HepG2 (cell line): ENCODE measurements at regions not wholly inside any gene's neighbourhood (a gene's known extent, or its start where the extent isn't known, plus 50 kb on each side); places are given as distances from the start of the nearest gene placed in this dataset.

Experiments used
- ATAC-seq: fragments of 200-7000 bp; cut with Tn5 transposase; 3 replicates; pipeline ENCODE4 v1.9.1; 2020; ENCODE audit warnings: mild to moderate bottlenecking, moderate library complexity
- BruUV-seq: library from RNA; stranded (reverse); fragments of 400-500 nt; replicated peaks from 2 replicates; lab custom pipeline; 2021; lab: Mats Ljungman, UMichigan
- CTCF ChIA-PET: fragments of 300-600 bp; formaldehyde crosslinking; extraction: SDS; loops from one replicate; lab custom pipeline; 2021; ENCODE audit warnings: low total read pairs, inconsistent platforms, low intra/inter-chr PET ratio; lab: Yijun Ruan, JAX
- POLR2A ChIA-PET: fragments of 350-600 bp; sonication (Branson Sonifier 250); formaldehyde crosslinking; loops from one replicate; lab custom pipeline; 2020; ENCODE audit warnings: antibody characterized with exemption, inconsistent platforms; lab: Yijun Ruan, JAX
- DNase-seq: peaks from one replicate; pipeline ENCODE4 v3.0.0-alpha.2; 2015; ENCODE audit warnings: low spot score
- FAIRE-seq: peaks from 3 replicates; lab custom pipeline; 2011; peaks lifted over from hg19 to GRCh38; lab: Jason Lieb, UNC
- H2AFZ ChIP-seq: one replicate; pipeline ENCODE4 v1.6.1; 2011; ENCODE audit warnings: low read length, inconsistent platforms
- H3K27ac ChIP-seq: fragments of 300-600 bp; 3 replicates; pipeline ENCODE4 v1.8.0; 2011; ENCODE audit warnings: mixed run types, mild to moderate bottlenecking, mixed read lengths, low read length, inconsistent platforms; ENCODE audit not compliant: insufficient read depth; ENCODE audit errors: extremely low read length
- H3K27me3 ChIP-seq, 2 experiments: fragments of 200-600 bp in 1 of 2; 2 replicates in 1 of 2; 3 replicates in 1 of 2; pipeline versions ENCODE4 v1.6.0 to v1.8.0; 2011; ENCODE audit warnings: low read length in 2 of 2, mild to moderate bottlenecking in 2 of 2, moderate library complexity in 2 of 2, inconsistent platforms in 1 of 2; ENCODE audit not compliant: insufficient read depth in 2 of 2, control insufficient read depth in 1 of 2
- H3K36me3 ChIP-seq, 2 experiments: fragments of 200-600 bp in 1 of 2; replicated peaks in 1 of 2; 2 replicates in 1 of 2; 3 replicates in 1 of 2; pipeline versions ENCODE4 v1.5.1 to v1.8.0; 2011; ENCODE audit warnings: low read length in 2 of 2, inconsistent platforms in 1 of 2; ENCODE audit not compliant: insufficient read depth in 2 of 2, control insufficient read depth in 1 of 2
- H3K4me1 ChIP-seq: 2 replicates; pipeline ENCODE4 v1.5.1; 2012; ENCODE audit warnings: low read length, inconsistent platforms; ENCODE audit not compliant: insufficient read depth
- H3K4me2 ChIP-seq: 2 replicates; pipeline ENCODE4 v1.6.0; 2011; ENCODE audit warnings: low read depth, low read length, inconsistent platforms
- H3K4me3 ChIP-seq, 3 experiments: fragments of 200-600 bp in 1 of 3; sonication (generic), shearing (Covaris generic) in 1 of 3; replicated peaks in 1 of 3; 2 replicates each; pipeline ENCODE4 v1.5.1; 2011 to 2016; ENCODE audit warnings: low read length in 3 of 3, inconsistent platforms in 2 of 3, low read depth in 2 of 3, mild to moderate bottlenecking in 2 of 3, control low read depth in 1 of 3, mixed read lengths in 1 of 3; ENCODE audit not compliant: insufficient read depth in 1 of 3
- H3K79me2 ChIP-seq: one replicate; pipeline ENCODE4 v1.6.1; 2011; ENCODE audit warnings: low read length, inconsistent platforms; ENCODE audit not compliant: insufficient read depth
- H3K9ac ChIP-seq: 2 replicates; pipeline ENCODE4 v1.6.0; 2011; ENCODE audit warnings: mild to moderate bottlenecking, low read depth, low read length, inconsistent platforms; ENCODE audit not compliant: insufficient read depth
- H3K9me3 ChIP-seq: 2 replicates; pipeline ENCODE4 v1.5.1; 2012; ENCODE audit warnings: mild to moderate bottlenecking, low read length
- H4K20me1 ChIP-seq: 2 replicates; pipeline ENCODE4 v1.6.0; 2011; ENCODE audit warnings: inconsistent platforms, mild to moderate bottlenecking, low read length, moderate library complexity; ENCODE audit not compliant: insufficient read depth
- CEBPB ChIP-seq: IDR thresholded peaks from 2 replicates; pipeline ENCODE4 v1.6.1; 2011; ENCODE audit warnings: low read depth, low read length, improper control_type of control experiment, borderline replicate concordance
- MIER3 ChIP-seq: IDR thresholded peaks from 2 replicates; pipeline ENCODE4 v1.6.1; 2016; ENCODE audit warnings: missing compliant biosample characterization, borderline replicate concordance
- POGZ ChIP-seq: sonication (generic); formaldehyde crosslinking; IDR thresholded peaks from 2 replicates; pipeline ENCODE4 v1.4.0; 2020; ENCODE audit warnings: mild to moderate bottlenecking, missing genetic modification reagents
- ZBTB7B ChIP-seq: sonication (generic); formaldehyde crosslinking; IDR thresholded peaks from 2 replicates; pipeline ENCODE4 v1.4.0; 2020; ENCODE audit warnings: missing genetic modification reagents
- WGBS: methylation state at CpG from one replicate; pipeline ENCODE4 v1.1.6; 2017; ENCODE audit warnings: low lambda C conversion rate; 5-methylcytosine and 5-hydroxymethylcytosine counted together
- in situ Hi-C: cut with HindIII; loops from 2 replicates; pipeline ENCODE4 v1.10.0; 2017; ENCODE audit warnings: low pct_unique_long_range_greater_than_20kb; ENCODE audit not compliant: extremely low pct_ligation_motif_present
- intact Hi-C: fragments of 100-400 bp; cut with micrococcal nuclease; formaldehyde crosslinking; loops from one replicate; pipeline ENCODE4 v1.10.0; 2022; ENCODE audit not compliant: unreplicated experiment
- TF ChIP-seq, protein P1 (sequence below), 2 experiments: fragments of 450-650 bp in 1 of 2; sonication (generic) in 1 of 2; formaldehyde crosslinking in 1 of 2; IDR thresholded peaks; 2 replicates each; pipeline versions ENCODE4 v1.6.1 to v1.8.0; 2016 to 2022; ENCODE audit warnings: antibody characterized with exemption in 1 of 2, mild to moderate bottlenecking in 1 of 2, missing genetic modification reagents in 1 of 2
- TF ChIP-seq, protein P2 (sequence below): sonication (generic); formaldehyde crosslinking; IDR thresholded peaks from 2 replicates; pipeline ENCODE4 v1.5.1; 2020; ENCODE audit warnings: missing genetic modification reagents, mild to moderate bottlenecking, borderline replicate concordance
- TF ChIP-seq, protein P3 (sequence below): sonication (generic); formaldehyde crosslinking; IDR thresholded peaks from 2 replicates; pipeline ENCODE4 v1.5.1; 2020; ENCODE audit warnings: missing genetic modification reagents, mild to moderate bottlenecking, borderline replicate concordance
- TF ChIP-seq, protein P4 (sequence below): sonication (generic); formaldehyde crosslinking; IDR thresholded peaks from 2 replicates; pipeline ENCODE4 v1.5.1; 2020; ENCODE audit warnings: missing genetic modification reagents, mild to moderate bottlenecking, borderline replicate concordance

GRCh38 chr10:121024905-121025584, 173.9 kb downstream of the WDR11 start:
- DNase-seq (no peak), ATAC-seq (no peak), FAIRE-seq (no peak)
- no peak overlapping the region for H2AFZ ChIP-seq
- peaks cover 0 to 1% of the 10 kb centered on the region in 2 experiments; a peak in 1 of 5 replicates for H3K27me3 ChIP-seq
- no peaks in the 10 kb centered on the region for H3K79me2 ChIP-seq
- no peaks in the 10 kb centered on the region for H3K9me3 ChIP-seq
- 49% methylated on average over 3 of the region's 8 CpGs for WGBS
- H3K27ac ChIP-seq, result no peak overlapping the region
- in situ Hi-C loops, result no loop called here
- ChIA-PET POLR2A (no interaction called here), CTCF (no interaction called here)
- intact Hi-C loops, result no loop called here
- no peaks in the 10 kb centered on the region; the same call in 1 of the 2 replicates for H3K4me1 ChIP-seq
- H3K36me3 ChIP-seq, result no peaks in the 10 kb centered on the region
- H3K4me3 ChIP-seq, result no peak overlapping the region
- no peak overlapping the region for H3K9ac ChIP-seq
- no peaks in the 10 kb centered on the region for H4K20me1 ChIP-seq
- H3K4me2 ChIP-seq, result no peak overlapping the region
- no TSS peak for BruUV-seq
- TF ChIP-seq POGZ (CRISPR knock-in tag) (no peak), ZBTB7B (CRISPR knock-in tag) (no peak), CEBPB (no peak), MIER3 (CRISPR knock-in tag) (no peak)
- TF ChIP-seq, protein P1, sequence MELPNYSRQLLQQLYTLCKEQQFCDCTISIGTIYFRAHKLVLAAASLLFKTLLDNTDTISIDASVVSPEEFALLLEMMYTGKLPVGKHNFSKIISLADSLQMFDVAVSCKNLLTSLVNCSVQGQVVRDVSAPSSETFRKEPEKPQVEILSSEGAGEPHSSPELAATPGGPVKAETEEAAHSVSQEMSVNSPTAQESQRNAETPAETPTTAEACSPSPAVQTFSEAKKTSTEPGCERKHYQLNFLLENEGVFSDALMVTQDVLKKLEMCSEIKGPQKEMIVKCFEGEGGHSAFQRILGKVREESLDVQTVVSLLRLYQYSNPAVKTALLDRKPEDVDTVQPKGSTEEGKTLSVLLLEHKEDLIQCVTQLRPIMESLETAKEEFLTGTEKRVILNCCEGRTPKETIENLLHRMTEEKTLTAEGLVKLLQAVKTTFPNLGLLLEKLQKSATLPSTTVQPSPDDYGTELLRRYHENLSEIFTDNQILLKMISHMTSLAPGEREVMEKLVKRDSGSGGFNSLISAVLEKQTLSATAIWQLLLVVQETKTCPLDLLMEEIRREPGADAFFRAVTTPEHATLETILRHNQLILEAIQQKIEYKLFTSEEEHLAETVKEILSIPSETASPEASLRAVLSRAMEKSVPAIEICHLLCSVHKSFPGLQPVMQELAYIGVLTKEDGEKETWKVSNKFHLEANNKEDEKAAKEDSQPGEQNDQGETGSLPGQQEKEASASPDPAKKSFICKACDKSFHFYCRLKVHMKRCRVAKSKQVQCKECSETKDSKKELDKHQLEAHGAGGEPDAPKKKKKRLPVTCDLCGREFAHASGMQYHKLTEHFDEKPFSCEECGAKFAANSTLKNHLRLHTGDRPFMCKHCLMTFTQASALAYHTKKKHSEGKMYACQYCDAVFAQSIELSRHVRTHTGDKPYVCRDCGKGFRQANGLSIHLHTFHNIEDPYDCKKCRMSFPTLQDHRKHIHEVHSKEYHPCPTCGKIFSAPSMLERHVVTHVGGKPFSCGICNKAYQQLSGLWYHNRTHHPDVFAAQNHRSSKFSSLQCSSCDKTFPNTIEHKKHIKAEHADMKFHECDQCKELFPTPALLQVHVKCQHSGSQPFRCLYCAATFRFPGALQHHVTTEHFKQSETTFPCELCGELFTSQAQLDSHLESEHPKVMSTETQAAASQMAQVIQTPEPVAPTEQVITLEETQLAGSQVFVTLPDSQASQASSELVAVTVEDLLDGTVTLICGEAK (IDR thresholded peaks at IDR 0.05), result no peak
- TF ChIP-seq, protein P1 (CRISPR knock-in tag; IDR thresholded peaks at IDR 0.05), result no peak
- TF ChIP-seq, protein P2, sequence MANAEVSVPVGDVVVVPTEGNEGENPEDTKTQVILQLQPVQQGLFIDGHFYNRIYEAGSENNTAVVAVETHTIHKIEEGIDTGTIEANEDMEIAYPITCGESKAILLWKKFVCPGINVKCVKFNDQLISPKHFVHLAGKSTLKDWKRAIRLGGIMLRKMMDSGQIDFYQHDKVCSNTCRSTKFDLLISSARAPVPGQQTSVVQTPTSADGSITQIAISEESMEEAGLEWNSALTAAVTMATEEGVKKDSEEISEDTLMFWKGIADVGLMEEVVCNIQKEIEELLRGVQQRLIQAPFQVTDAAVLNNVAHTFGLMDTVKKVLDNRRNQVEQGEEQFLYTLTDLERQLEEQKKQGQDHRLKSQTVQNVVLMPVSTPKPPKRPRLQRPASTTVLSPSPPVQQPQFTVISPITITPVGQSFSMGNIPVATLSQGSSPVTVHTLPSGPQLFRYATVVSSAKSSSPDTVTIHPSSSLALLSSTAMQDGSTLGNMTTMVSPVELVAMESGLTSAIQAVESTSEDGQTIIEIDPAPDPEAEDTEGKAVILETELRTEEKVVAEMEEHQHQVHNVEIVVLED, result no peak
- TF ChIP-seq, protein P3, sequence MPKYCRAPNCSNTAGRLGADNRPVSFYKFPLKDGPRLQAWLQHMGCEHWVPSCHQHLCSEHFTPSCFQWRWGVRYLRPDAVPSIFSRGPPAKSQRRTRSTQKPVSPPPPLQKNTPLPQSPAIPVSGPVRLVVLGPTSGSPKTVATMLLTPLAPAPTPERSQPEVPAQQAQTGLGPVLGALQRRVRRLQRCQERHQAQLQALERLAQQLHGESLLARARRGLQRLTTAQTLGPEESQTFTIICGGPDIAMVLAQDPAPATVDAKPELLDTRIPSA (CRISPR knock-in tag), result no peak
- TF ChIP-seq, protein P4, sequence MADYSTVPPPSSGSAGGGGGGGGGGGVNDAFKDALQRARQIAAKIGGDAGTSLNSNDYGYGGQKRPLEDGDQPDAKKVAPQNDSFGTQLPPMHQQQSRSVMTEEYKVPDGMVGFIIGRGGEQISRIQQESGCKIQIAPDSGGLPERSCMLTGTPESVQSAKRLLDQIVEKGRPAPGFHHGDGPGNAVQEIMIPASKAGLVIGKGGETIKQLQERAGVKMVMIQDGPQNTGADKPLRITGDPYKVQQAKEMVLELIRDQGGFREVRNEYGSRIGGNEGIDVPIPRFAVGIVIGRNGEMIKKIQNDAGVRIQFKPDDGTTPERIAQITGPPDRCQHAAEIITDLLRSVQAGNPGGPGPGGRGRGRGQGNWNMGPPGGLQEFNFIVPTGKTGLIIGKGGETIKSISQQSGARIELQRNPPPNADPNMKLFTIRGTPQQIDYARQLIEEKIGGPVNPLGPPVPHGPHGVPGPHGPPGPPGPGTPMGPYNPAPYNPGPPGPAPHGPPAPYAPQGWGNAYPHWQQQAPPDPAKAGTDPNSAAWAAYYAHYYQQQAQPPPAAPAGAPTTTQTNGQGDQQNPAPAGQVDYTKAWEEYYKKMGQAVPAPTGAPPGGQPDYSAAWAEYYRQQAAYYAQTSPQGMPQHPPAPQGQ (CRISPR knock-in tag), result no peak
